AG04449 (cell line): ENCODE measurements at regions not wholly inside any gene's neighbourhood (a gene's known extent, or its start where the extent isn't known, plus 50 kb on each side); places are given as distances from the start of the nearest gene placed in this dataset.

Source experiments
- CTCF ChIA-PET: fragments of 350-600 bp; formaldehyde crosslinking; extraction: SDS; loops from one replicate; lab custom pipeline; 2021; ENCODE audit warnings: antibody characterized with exemption; lab: Yijun Ruan, JAX
- POLR2A ChIA-PET: fragments of 400-600, 350-600 bp; formaldehyde crosslinking; extraction: SDS; loops from one replicate; lab custom pipeline; 2020; ENCODE audit warnings: antibody characterized with exemption, inconsistent platforms; lab: Yijun Ruan, JAX
- DNase-seq: peaks from one replicate; pipeline ENCODE4 v3.0.0-alpha.2; 2010; ENCODE audit warnings: low read depth, low spot score
- H3K4me3 ChIP-seq: 2 replicates; pipeline ENCODE4 v1.5.1; 2011; ENCODE audit warnings: low read depth, mild to moderate bottlenecking, control low read depth, low read length
- CTCF ChIP-seq: IDR thresholded peaks from one replicate; pipeline ENCODE4 v1.5.1; 2011; ENCODE audit warnings: mild to moderate bottlenecking, moderate library complexity, low read length, control low read depth, inconsistent platforms; ENCODE audit not compliant: insufficient read depth; ENCODE audit errors: missing control alignments

GRCh38 chr20:11810311-11811083, 107.2 kb upstream of the BTBD3 start:
- POLR2A ChIA-PET, result interaction anchor here (0.8 to 1.0 kb wide), 2 partner anchors 10 to 12 kb away, joined by 3 to 4 read pairs; no protein-coding TSS in a partner anchor
- TF ChIP-seq CTCF, result no peak
- CTCF ChIA-PET, result interaction anchor here (1.0 to 1.8 kb wide), 3 partner anchors 11 to 13 kb away, joined by 3 to 8 read pairs (median 4); no protein-coding TSS in a partner anchor
- H3K4me3 ChIP-seq, result no peak overlapping the region
- peak; percentile 49 for DNase-seq

- DNase-seq, result no peak
- ChIA-PET CTCF (interaction anchor here (2.7 kb wide), 1 partner anchor 10 kb away, joined by 12 read pairs; no protein-coding TSS in a partner anchor), POLR2A (no interaction called here)
- H3K4me3 ChIP-seq, result no peak overlapping the region
- no peak for TF ChIP-seq CTCF
Measured at GRCh38 chr20:11813106-11813890, 104.4 kb upstream of the BTBD3 start.

DNA sequence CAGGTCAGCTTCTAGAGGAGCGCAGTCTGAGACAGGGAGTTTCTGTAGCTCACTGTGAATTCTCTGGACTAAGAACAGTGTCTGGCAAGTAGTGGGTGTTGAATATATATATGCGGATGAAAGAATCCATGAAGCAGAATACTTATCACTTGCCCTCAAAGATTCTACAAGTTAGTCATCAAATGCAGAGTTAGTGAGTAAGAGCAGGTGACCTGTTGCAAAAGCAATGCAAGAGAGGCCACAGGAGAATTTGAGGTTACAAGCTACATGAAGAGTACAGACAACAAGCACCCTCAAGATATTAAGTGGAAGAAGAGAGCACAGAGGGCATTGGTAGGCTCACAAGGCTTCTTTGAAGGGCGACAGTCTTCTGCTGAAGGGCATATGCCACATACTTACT, 103.4 kb upstream of the BTBD3 start:
- no peak for TF ChIP-seq CTCF
- peak; percentile 61 for DNase-seq
- H3K4me3 ChIP-seq, result no peak overlapping the region
- CTCF ChIA-PET, result interaction anchor here (2.7 kb wide), 1 partner anchor 9 kb away, joined by 12 read pairs; no protein-coding TSS in a partner anchor
- POLR2A ChIA-PET, result no interaction called here

DNA sequence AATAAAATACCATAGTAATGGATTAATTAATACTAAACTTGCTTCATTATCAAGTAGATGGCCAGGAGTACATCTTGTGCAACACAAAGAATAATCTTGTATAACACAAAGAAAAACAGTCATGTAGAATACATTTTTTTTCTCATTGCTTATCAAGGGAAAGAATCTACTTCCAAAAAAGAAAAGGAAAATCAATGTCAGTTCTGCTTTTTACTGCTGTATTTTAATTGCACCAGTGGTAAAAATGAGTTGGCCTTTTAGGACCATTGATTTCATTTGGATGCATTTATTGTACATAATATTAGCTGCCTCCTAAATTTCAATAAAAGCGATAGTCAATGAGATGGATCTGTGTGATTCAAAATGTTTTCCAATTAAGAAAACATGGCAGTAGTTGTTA, 96.9 kb upstream of the BTBD3 start:
- no peak for TF ChIP-seq CTCF
- ChIA-PET POLR2A (interaction anchor here (1.0 kb wide), 1 partner anchor 10 kb away, joined by 3 read pairs; no protein-coding TSS in a partner anchor), CTCF (interaction anchor here (2.0 kb wide), 1 partner anchor 10 kb away, joined by 8 read pairs; no protein-coding TSS in a partner anchor)
- DNase-seq, result no peak
- H3K4me3 ChIP-seq, result no peak overlapping the region

GRCh38 chr20:11822540-11822794, 95.2 kb upstream of the BTBD3 start:
- no peak for DNase-seq
- no peak for TF ChIP-seq CTCF
- CTCF ChIA-PET, result interaction anchor here (1.2 to 2.7 kb wide), 2 partner anchors 8 to 22 kb away, joined by 4 to 12 read pairs; no protein-coding TSS in a partner anchor
- POLR2A ChIA-PET, result interaction anchor here (0.7 to 1.1 kb wide), 4 partner anchors 11 to 78 kb away, joined by 3 to 8 read pairs (median 4); no protein-coding TSS in a partner anchor
- no peak overlapping the region for H3K4me3 ChIP-seq

DNA sequence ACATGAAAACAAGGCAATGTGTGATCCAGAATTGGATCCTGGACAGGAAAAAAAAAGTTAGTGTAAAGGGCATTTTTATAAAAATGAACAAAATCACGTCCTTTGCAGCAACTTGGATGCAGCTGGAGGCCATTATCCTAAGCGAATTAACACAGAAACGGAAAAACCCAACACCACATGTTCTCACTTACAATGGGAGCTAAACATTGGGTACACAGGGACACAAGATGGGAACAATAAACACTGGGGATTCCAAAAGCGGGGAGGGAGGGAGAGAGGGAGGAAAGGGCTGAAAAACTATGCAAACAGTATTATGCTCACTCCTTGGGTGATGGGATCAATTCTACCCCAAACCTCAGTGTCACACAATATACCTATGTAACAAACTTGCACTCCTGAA, 91.4 kb upstream of the BTBD3 start:
- H3K4me3 ChIP-seq, result no peak overlapping the region
- TF ChIP-seq CTCF, result no peak
- DNase-seq, result no peak
- ChIA-PET POLR2A (no interaction called here), CTCF (interaction anchor here (0.8 kb wide), 1 partner anchor 153 kb away, joined by 3 read pairs; no protein-coding TSS in a partner anchor)
